ENCODE measurements at regions not wholly inside any gene's neighbourhood (a gene's known extent, or its start where the extent isn't known, plus 50 kb on each side); places are given as distances from the start of the nearest gene placed in this dataset.

DNA sequence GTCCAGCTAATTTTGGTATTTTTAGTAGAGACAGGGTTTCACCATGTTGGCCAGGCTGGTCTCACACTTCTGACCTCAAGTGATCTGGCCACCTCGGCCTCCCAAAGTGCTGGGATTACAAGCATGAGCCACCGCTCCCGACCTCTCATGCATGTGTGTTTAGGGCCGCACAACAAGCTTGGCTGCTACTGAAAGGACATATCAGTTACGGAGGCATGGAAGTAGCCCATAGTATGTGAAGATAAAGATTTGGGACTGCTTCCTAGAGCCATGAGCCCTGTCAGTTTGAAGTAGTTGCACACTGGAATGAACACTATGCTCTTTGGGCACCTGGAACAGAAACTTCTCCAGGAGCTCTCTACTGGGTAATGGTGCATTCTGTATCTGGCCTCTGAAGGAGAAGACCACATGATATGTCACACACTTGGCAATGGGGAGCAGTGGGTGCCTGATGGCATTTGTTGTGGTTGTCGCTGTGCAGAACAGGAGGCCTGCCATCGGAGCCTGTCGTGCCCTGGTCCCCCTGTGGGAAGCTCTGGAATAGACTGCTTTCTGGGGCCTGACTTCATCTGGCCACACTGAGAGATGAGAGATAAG lies 144.7 kb upstream of the KIF26B start:
- Histone ChIP-seq H3K9me3 (ENCODE audit: control insufficient read depth, insufficient read depth, low read depth, low read length) (no peaks in the 10 kb centered on the region), H3K36me3 (ENCODE audit: control insufficient read depth, insufficient read depth, low read length) (no peaks in the 10 kb centered on the region), H3K4me3 (ENCODE audit: low read depth in 2 of 2, low read length in 2 of 2) (no peak overlapping the region), H3K27ac (ENCODE audit: low read length) (no peak overlapping the region), H3K27me3 (ENCODE audit: control insufficient read depth, insufficient read depth, low read length) (no peaks in the 10 kb centered on the region), H3K4me1 (ENCODE audit: control insufficient read depth, insufficient read depth, low read length) (no peaks in the 10 kb centered on the region)
- no peak for ATAC-seq
- TF ChIP-seq POLR2AphosphoS5 (IDR thresholded peaks at IDR 0.05; ENCODE audit: low read depth, low read length) (no peak), SIN3A (IDR thresholded peaks at IDR 0.05; ENCODE audit: borderline replicate concordance, insufficient read depth, low read depth, low read length) (no peak)
- DNase-seq (ENCODE audit: low read depth, low spot score): no peak
- in situ Hi-C loops (cut with HindIII; ENCODE audit: low pct_unique_long_range_greater_than_20kb, low sequenced_read_pairs) (no loop called here), intact Hi-C loops (cut with micrococcal nuclease; ENCODE audit: unreplicated experiment) (no loop called here)
- BruUV-seq (replicated peaks): no TSS peak
- CTCF ChIA-PET: no interaction called here
- POLR2A ChIA-PET: interaction anchor here (0.7 kb wide), 1 partner anchor 185 kb away, joined by 7 read pairs; no protein-coding TSS in a partner anchor

DNA sequence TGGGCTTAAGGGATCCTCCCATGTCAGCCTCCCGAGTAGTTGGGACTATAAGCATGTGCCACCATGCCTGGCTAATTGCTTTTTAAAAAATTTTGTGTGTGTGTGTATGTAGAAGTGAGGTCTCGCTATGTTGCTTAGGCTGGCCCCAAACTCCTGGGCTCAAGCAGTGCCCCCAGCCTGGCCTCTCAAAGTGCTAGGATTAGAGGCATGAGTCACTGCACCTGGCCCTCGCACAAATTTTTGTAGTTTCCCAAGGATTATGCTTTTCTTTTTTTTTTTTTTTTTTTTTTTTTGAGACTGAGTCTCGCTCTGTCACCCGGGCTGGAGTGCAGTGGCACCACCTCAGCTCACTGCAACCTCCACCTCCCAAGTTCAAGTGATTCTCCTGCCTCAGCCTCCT lies 144.4 kb upstream of the HNRNPU start:
- TF ChIP-seq POLR2AphosphoS5 (IDR thresholded peaks at IDR 0.05; ENCODE audit: low read depth, low read length) (no peak), TCF7L2 (IDR thresholded peaks at IDR 0.05; ENCODE audit: low read depth, low read length) (no peak), SIN3A (IDR thresholded peaks at IDR 0.05; ENCODE audit: borderline replicate concordance, insufficient read depth, low read depth, low read length) (no peak)
- TF ChIP-seq, protein P1, sequence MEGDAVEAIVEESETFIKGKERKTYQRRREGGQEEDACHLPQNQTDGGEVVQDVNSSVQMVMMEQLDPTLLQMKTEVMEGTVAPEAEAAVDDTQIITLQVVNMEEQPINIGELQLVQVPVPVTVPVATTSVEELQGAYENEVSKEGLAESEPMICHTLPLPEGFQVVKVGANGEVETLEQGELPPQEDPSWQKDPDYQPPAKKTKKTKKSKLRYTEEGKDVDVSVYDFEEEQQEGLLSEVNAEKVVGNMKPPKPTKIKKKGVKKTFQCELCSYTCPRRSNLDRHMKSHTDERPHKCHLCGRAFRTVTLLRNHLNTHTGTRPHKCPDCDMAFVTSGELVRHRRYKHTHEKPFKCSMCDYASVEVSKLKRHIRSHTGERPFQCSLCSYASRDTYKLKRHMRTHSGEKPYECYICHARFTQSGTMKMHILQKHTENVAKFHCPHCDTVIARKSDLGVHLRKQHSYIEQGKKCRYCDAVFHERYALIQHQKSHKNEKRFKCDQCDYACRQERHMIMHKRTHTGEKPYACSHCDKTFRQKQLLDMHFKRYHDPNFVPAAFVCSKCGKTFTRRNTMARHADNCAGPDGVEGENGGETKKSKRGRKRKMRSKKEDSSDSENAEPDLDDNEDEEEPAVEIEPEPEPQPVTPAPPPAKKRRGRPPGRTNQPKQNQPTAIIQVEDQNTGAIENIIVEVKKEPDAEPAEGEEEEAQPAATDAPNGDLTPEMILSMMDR (IDR thresholded peaks at IDR 0.05): no peak
- TF ChIP-seq, protein P2, sequence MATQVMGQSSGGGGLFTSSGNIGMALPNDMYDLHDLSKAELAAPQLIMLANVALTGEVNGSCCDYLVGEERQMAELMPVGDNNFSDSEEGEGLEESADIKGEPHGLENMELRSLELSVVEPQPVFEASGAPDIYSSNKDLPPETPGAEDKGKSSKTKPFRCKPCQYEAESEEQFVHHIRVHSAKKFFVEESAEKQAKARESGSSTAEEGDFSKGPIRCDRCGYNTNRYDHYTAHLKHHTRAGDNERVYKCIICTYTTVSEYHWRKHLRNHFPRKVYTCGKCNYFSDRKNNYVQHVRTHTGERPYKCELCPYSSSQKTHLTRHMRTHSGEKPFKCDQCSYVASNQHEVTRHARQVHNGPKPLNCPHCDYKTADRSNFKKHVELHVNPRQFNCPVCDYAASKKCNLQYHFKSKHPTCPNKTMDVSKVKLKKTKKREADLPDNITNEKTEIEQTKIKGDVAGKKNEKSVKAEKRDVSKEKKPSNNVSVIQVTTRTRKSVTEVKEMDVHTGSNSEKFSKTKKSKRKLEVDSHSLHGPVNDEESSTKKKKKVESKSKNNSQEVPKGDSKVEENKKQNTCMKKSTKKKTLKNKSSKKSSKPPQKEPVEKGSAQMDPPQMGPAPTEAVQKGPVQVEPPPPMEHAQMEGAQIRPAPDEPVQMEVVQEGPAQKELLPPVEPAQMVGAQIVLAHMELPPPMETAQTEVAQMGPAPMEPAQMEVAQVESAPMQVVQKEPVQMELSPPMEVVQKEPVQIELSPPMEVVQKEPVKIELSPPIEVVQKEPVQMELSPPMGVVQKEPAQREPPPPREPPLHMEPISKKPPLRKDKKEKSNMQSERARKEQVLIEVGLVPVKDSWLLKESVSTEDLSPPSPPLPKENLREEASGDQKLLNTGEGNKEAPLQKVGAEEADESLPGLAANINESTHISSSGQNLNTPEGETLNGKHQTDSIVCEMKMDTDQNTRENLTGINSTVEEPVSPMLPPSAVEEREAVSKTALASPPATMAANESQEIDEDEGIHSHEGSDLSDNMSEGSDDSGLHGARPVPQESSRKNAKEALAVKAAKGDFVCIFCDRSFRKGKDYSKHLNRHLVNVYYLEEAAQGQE (IDR thresholded peaks at IDR 0.05; ENCODE audit: insufficient read depth in 1 of 2, low read depth in 2 of 2, low read length in 1 of 2): no peak
- Histone ChIP-seq H3K4me1 (ENCODE audit: control insufficient read depth, insufficient read depth, low read length) (no peaks in the 10 kb centered on the region), H3K36me3 (ENCODE audit: control insufficient read depth, insufficient read depth, low read length) (no peaks in the 10 kb centered on the region), H3K9me3 (ENCODE audit: control insufficient read depth, insufficient read depth, low read depth, low read length) (no peaks in the 10 kb centered on the region), H3K27me3 (ENCODE audit: control insufficient read depth, insufficient read depth, low read length) (no peaks in the 10 kb centered on the region), H3K4me3 (ENCODE audit: low read depth in 2 of 2, low read length in 2 of 2) (no peak overlapping the region), H3K27ac (ENCODE audit: low read length) (no peak overlapping the region)
- ATAC-seq (no peak), DNase-seq (ENCODE audit: low read depth, low spot score) (no peak)
- intact Hi-C loops (cut with micrococcal nuclease; ENCODE audit: unreplicated experiment) (no loop called here), in situ Hi-C loops (cut with HindIII; ENCODE audit: low pct_unique_long_range_greater_than_20kb, low sequenced_read_pairs) (no loop called here)
- POLR2A ChIA-PET: interaction anchor here (1.2 kb wide), 1 partner anchor 22 kb away, joined by 7 read pairs; no protein-coding TSS in a partner anchor
- CTCF ChIA-PET: interaction anchor here (1.3 kb wide), 1 partner anchor 34 kb away, joined by 4 read pairs; no protein-coding TSS in a partner anchor
- no TSS peak for BruUV-seq (replicated peaks)

DNA sequence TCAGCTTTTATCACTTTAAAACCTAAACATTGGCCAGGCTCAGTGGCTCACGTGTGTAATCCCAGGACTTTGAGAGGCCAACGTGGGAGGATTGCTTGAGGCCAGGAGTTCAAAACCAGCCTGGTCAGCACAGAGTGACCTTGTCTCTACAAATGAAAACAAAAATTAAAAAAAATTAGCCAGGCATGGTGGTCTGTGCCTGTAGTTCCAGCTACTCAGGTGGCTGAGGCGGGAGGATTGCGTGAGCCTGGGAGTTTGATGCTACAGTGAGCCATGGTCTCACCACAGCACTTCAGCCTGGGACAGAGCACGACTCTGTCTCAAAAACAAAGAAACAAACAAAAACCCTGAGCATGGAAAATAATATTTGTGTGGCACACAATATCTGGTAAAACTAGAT lies 143.5 kb upstream of the HNRNPU start:
- Histone ChIP-seq H3K27ac (ENCODE audit: low read length) (no peak overlapping the region), H3K4me1 (ENCODE audit: control insufficient read depth, insufficient read depth, low read length) (no peaks in the 10 kb centered on the region), H3K9me3 (ENCODE audit: control insufficient read depth, insufficient read depth, low read depth, low read length) (no peaks in the 10 kb centered on the region), H3K27me3 (ENCODE audit: control insufficient read depth, insufficient read depth, low read length) (no peaks in the 10 kb centered on the region), H3K4me3 (ENCODE audit: low read depth in 2 of 2, low read length in 2 of 2) (no peak overlapping the region), H3K36me3 (ENCODE audit: control insufficient read depth, insufficient read depth, low read length) (no peaks in the 10 kb centered on the region)
- ATAC-seq: no peak
- in situ Hi-C loops (cut with HindIII; ENCODE audit: low pct_unique_long_range_greater_than_20kb, low sequenced_read_pairs): no loop called here
- no peak for DNase-seq (ENCODE audit: low read depth, low spot score)
- intact Hi-C loops (cut with micrococcal nuclease; ENCODE audit: unreplicated experiment): no loop called here
- no TSS peak for BruUV-seq (replicated peaks)
- TF ChIP-seq, protein P1 (IDR thresholded peaks at IDR 0.05): no peak
- TF ChIP-seq POLR2AphosphoS5 (IDR thresholded peaks at IDR 0.05; ENCODE audit: low read depth, low read length) (no peak), TCF7L2 (IDR thresholded peaks at IDR 0.05; ENCODE audit: low read depth, low read length) (no peak), SIN3A (IDR thresholded peaks at IDR 0.05; ENCODE audit: borderline replicate concordance, insufficient read depth, low read depth, low read length) (no peak)
- TF ChIP-seq, protein P2 (IDR thresholded peaks at IDR 0.05; ENCODE audit: insufficient read depth in 1 of 2, low read depth in 2 of 2, low read length in 1 of 2): no peak
- CTCF ChIA-PET: interaction anchor here (0.6 to 1.3 kb wide), 2 partner anchors 35 to 297 kb away, joined by 4 read pairs; no protein-coding TSS in a partner anchor
- POLR2A ChIA-PET: interaction anchor here (0.6 to 1.2 kb wide), 2 partner anchors 21 to 645 kb away, joined by 4 to 7 read pairs; no protein-coding TSS in a partner anchor
